ENCODE measurements at regions not wholly inside any gene's neighbourhood (a gene's known extent, or its start where the extent isn't known, plus 50 kb on each side); places are given as distances from the start of the nearest gene placed in this dataset.
"Not testable (repeated sequence)": the region's sequence is repeated elsewhere in the genome, so short reads cannot be mapped to it uniquely, and the experiment has no call there.

- no peak for DNase-seq (ENCODE audit: low spot score)
Observed at GRCh38 chr13:76285463-76285862, 600.7 kb downstream of the KCTD12 start.

GRCh38 chr13:76279766-76280165 is 606.4 kb downstream of the KCTD12 start:
- not testable (repeated sequence) for DNase-seq (ENCODE audit: low spot score)

- DNase-seq (ENCODE audit: low spot score), result no peak
Observed at GRCh38 chr13:76271728-76272232, 614.4 kb downstream of the KCTD12 start.

DNA sequence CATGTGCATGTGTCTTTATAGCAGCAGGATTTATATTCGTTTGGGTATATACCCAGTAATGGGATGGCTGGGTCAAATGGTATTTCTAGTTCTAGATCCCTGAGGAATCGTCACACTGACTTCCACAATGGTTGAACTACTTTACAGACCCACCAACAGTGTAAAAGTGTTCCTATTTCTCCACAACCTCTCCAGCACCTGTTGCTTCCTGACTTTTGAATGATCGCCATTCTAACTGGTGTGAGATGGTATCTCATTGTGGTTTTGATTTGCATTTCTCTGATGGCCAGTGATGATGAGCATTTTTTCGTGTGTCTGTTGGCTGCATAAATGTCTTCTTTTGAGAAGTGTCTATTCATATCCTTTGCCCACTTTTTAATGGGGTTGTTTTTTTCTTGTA is 617.9 kb downstream of the KCTD12 start:
- DNase-seq (ENCODE audit: low spot score), result not testable (repeated sequence)

GRCh38 chr13:76267216-76267615 is 619.0 kb downstream of the KCTD12 start:
- DNase-seq (ENCODE audit: low spot score), result no peak

DNA sequence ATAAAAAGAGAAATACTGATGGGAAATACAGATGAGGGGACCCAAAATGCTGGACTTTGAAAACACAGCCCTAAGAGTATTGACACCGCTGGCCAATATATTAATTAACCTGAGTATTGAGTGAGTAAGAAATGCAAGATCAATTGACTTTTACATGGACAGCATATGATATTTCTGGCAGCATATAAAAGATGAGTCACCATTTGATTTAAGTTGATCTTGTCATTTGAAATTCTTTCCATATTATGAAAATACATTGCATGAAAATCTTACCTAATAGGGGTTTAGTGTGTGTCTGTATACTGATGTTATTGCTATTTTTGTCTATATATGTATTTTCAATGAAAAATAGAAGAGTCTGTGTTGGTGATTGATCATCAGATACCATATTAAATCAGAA is 619.6 kb downstream of the KCTD12 start:
- no peak for DNase-seq (ENCODE audit: low spot score)

- no peak for DNase-seq (ENCODE audit: low spot score)
Observed at GRCh38 chr13:76250211-76250610, 614.1 kb downstream of the LMO7 start.

DNA sequence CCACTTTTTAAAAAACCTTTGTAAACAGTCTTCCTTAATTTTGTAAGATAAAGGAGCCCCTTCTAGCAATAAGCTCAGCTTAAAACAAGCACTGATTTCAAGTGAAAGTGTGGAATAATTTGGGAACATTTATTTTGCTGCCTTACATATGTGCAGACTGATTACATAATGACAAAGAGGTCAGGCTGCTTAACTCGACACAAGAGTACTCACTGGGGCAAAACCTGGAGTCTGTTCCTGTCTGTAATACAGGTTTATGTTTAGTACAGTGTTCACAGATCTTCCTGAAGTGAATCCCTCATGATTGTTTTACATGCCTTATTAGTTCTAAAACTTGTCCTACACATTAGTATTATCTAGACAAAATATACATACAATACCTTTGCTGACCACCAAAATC is 609.8 kb downstream of the LMO7 start:
- DNase-seq (ENCODE audit: low spot score), result no peak

DNA sequence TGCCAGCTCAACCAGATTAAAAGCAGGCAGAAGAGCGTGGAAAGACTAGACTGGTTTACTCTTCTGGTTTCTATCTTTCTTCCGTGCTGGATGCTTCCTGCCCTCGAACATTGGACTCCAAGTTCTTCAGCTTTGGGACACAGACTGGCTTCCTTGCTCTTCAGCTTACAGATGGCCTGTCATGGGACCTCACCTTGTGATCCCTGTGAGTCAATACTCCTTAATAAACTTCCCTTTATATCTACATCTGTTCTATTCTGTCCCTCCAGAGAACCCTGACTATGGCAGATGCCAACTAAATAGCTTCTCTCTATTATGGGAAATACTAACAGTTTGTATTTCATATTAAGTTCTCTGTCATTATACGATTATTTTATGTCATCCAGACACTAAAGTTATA is 609.1 kb downstream of the LMO7 start:
- DNase-seq (ENCODE audit: low spot score), result no peak

DNA sequence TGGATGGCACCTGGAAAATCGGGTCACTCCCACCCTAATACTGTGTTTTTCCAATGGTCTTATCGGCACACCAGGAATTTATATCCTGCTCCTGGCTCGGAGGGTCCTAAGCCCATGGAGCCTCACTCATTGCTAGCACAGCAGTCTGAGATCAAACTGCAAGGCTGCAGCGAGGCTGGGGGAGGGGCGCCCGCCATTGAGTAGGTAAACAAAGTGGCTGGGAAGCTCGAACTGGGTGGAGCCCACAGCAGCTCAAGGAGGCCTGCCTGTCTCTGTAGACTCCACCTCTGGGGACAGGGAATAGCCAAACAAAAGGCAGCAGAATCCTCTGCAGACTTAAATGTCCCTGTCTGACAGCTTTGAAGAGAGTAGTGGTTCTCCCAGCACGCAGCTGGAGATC is 607.0 kb downstream of the LMO7 start:
- not testable (repeated sequence) for DNase-seq (ENCODE audit: low spot score)

DNA sequence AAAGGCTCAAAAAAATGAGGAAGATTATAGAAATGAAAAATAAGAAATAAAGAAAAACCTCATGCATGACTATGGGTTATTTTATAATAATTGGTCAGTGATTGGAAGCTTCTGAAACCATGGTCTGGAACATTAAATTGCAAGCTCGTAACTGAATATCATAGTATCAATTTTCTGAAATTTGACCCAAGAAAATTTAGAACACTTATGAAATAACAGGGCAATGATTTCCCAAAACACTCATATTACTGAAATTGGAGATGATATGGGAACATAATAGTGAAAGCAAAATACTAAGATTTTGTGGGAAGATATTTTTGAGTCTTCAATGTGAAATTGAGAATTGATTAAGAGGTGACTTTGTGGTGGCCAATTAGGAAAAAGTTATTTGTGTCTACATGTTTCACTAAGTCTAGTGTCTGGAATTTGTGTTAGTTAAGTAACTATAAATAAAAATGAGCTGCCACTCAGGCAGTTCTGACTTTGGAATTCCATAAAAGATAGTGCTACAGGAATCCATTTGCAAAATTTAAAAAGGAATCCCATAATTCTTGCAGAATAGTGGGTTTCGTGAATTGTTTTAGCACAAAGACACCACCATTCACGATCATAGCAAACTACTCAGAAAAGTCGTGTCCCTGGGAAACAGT is 603.0 kb downstream of the LMO7 start:
- no peak for DNase-seq (ENCODE audit: low spot score)

DNA sequence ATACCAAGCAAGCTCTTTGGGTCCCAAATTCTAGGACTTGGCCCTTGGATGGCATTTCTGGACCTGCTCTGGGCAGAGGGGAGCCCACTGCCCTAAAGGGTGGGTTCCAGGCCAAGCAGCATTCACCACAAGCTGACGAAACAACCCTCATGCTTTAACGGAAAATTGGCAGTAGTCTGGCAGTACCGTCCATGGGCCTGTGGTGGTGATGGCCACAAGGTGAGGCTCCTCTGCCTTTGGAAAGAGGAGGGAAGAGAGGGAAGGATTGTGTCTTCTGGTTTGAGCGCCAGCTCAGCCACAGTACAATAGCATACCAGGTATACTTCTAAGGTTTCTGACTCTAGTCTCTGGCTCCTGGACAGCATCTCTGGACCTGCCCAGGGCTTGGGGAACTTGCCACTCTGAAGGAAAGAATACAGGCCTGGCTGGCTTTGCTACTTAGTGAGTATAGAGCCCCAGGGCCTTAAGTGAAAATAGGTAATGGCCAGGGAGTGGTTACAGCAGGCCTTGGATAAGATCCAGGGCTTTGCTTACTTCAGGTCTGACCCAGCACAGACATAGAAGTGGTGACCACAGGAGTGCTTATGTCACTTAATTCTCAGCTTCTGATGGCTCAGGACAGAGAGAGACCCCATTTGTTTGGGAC is 595.5 kb downstream of the LMO7 start:
- no peak for DNase-seq (ENCODE audit: low spot score)

DNA sequence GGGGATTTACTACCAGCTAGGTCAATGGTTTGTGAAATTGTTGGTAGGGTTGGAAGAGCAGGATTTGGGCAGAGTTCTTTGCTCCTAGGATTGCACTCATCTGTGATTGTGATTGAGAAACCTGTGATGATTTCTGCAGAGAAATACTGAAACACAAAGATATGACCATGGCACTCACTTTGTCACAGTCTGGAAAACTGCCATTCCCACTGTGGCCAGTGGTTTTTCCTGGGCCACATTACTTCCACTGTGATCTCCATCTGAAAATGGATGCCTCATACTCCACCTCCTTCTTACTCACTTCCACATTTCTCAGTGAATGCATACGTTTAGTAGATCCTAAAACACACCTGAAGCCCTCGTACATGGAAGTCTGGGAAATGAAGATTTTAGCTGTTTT is 593.2 kb downstream of the LMO7 start:
- no peak for DNase-seq (ENCODE audit: low spot score)

- DNase-seq (ENCODE audit: low spot score), result no peak
Observed at GRCh38 chr13:76226941-76227340, 590.8 kb downstream of the LMO7 start.

GRCh38 chr13:76225815-76226489 is 589.8 kb downstream of the LMO7 start:
- DNase-seq (ENCODE audit: low spot score), result no peak

GRCh38 chr13:76223999-76224398 is 587.9 kb downstream of the LMO7 start:
- DNase-seq (ENCODE audit: low spot score), result no peak

- DNase-seq (ENCODE audit: low spot score), result no peak
Observed at GRCh38 chr13:76223565-76223964, 587.4 kb downstream of the LMO7 start.

- no peak for DNase-seq (ENCODE audit: low spot score)
Observed at GRCh38 chr13:76222511-76222910, 586.4 kb downstream of the LMO7 start.

DNA sequence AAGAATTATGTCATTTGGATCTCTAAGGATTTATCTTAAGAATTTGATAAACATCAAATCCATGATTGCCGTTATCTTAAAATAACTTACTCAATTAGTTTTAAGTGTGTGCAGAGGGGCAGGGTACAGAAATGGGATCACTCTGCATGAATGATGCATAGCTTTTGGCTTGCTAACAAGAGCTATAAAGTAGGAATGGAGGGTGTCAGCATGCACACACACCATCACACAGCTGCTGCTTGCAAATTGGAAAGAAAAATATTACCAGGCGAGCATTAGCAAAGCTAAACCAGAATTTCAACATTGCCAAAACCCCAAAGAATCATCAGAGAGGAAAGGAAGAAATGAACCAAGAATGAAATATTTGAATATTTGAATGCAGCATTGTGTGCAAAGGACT is 580.6 kb downstream of the LMO7 start:
- no peak for DNase-seq (ENCODE audit: low spot score)

DNA sequence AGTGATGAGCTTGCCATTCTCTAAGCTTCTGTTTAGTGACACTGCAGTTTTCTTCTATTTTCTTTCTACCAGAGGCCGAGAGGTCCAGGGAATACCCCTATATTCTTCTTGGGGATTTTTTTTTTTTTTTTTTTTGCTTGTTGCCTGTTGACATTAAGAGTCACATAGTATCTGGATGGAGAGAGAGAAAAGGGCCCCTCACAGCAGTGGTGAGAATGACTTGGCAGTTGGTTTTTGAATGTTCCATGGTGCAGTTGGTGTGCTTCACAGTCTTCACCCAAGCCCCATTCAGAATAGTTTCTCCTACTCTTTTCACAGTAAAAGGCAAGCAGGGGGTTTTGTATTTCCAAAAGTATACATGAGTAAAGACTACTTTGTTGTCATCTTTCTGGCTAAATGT is 577.9 kb downstream of the LMO7 start:
- no peak for DNase-seq (ENCODE audit: low spot score)

- no peak for DNase-seq (ENCODE audit: low spot score)
Observed at GRCh38 chr13:76213423-76213904, 577.3 kb downstream of the LMO7 start.

DNA sequence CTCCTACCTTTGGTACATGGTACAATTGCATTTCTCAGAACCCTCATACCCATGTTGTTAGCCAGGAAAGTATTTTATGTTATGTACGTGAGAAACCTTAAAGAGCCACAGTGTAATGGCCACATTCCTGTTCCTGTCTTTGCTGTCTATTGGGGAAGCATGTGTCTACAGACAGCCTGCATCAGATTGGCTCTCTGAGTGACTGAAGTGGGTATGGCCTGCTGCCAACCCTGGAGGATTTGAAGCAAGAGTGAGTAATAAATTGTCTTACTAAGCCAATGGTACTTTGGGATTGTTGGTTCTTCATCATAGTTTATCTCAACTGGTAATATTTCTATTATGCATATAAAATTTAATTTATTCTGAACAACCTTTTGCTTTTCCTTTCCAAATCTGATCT is 574.1 kb downstream of the LMO7 start:
- no peak for DNase-seq (ENCODE audit: low spot score)

DNA sequence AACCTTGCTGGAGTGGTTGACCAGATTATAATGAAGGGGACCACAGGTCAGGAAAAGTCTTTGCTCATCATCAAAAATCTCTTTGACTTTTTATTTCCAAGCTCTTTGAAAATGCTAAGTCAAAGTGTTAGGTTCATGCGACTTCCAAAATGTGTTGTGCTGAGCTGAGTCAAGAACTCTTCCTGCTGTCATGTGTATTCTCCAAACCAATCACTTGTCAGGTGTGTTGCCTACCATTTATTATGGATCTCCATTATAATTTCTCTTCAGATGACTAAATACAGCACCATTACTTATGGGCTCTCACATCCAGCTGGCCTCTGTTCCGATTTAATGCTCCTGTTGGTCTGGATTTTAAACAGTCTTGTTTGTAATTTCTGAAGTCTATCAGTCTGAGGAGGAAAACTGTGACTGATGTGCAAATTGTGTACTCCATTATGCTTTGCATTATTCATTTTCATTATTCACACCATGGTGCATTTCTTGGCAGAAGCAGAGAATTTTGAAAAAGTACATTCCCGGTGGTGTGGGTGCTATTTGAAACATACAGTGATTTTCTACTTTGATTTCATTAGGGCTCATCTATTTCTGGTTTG is 562.5 kb downstream of the LMO7 start:
- no peak for DNase-seq (ENCODE audit: low spot score)
